ENCODE measurements at regions not wholly inside any gene's neighbourhood (a gene's known extent, or its start where the extent isn't known, plus 50 kb on each side); places are given as distances from the start of the nearest gene placed in this dataset.
"Not testable (repeated sequence)": the region's sequence is repeated elsewhere in the genome, so short reads cannot be mapped to it uniquely, and the experiment has no call there.

GRCh38 chr5:96171973-96172372 lies 210.3 kb upstream of the ELL2 start:
- DNase-seq (ENCODE audit: low spot score): not testable (repeated sequence)

- not testable (repeated sequence) for DNase-seq (ENCODE audit: low spot score)
These were observed 209.0 kb upstream of the ELL2 start for GRCh38 chr5:96170481-96171125.

- not testable (repeated sequence) for DNase-seq (ENCODE audit: low spot score)
These were observed 207.2 kb upstream of the ELL2 start for GRCh38 chr5:96168833-96169232.

- no peak for DNase-seq (ENCODE audit: low spot score)
These were observed 197.4 kb upstream of the ELL2 start for GRCh38 chr5:96159043-96159442.

GRCh38 chr5:96157841-96158291 lies 196.2 kb upstream of the ELL2 start:
- DNase-seq (ENCODE audit: low spot score): no peak

GRCh38 chr5:96157077-96157780 lies 195.6 kb upstream of the ELL2 start:
- no peak for DNase-seq (ENCODE audit: low spot score)

- no peak for DNase-seq (ENCODE audit: low spot score)
These were observed 193.5 kb upstream of the ELL2 start for GRCh38 chr5:96155147-96155546.

GRCh38 chr5:96151891-96152290 lies 190.2 kb upstream of the ELL2 start:
- DNase-seq (ENCODE audit: low spot score): no peak

GRCh38 chr5:96150007-96150406 lies 188.4 kb upstream of the ELL2 start:
- DNase-seq (ENCODE audit: low spot score): no peak

- no peak for DNase-seq (ENCODE audit: low spot score)
These were observed 187.9 kb upstream of the ELL2 start for GRCh38 chr5:96149546-96149945.

- no peak for DNase-seq (ENCODE audit: low spot score)
These were observed 187.4 kb upstream of the ELL2 start for GRCh38 chr5:96149021-96149420.

GRCh38 chr5:96148376-96148775 lies 186.7 kb upstream of the ELL2 start:
- no peak for DNase-seq (ENCODE audit: low spot score)

GRCh38 chr5:96147866-96148265 lies 186.2 kb upstream of the ELL2 start:
- no peak for DNase-seq (ENCODE audit: low spot score)

- no peak for DNase-seq (ENCODE audit: low spot score)
These were observed 185.0 kb upstream of the ELL2 start for GRCh38 chr5:96146675-96147074.

- no peak for DNase-seq (ENCODE audit: low spot score)
These were observed 182.6 kb upstream of the ELL2 start for GRCh38 chr5:96144289-96144688.

- DNase-seq (ENCODE audit: low spot score): no peak
These were observed 181.8 kb upstream of the ELL2 start for GRCh38 chr5:96143450-96143849.

GRCh38 chr5:96142786-96143434 lies 181.3 kb upstream of the ELL2 start:
- DNase-seq (ENCODE audit: low spot score): no peak

GRCh38 chr5:96142184-96142781 lies 180.6 kb upstream of the ELL2 start:
- no peak for DNase-seq (ENCODE audit: low spot score)

- DNase-seq (ENCODE audit: low spot score): no peak
These were observed 180.1 kb upstream of the ELL2 start for GRCh38 chr5:96141749-96142148.

- DNase-seq (ENCODE audit: low spot score): no peak
These were observed 178.8 kb upstream of the ELL2 start for GRCh38 chr5:96140496-96140895.

GRCh38 chr5:96140084-96140483 lies 178.4 kb upstream of the ELL2 start:
- DNase-seq (ENCODE audit: low spot score): no peak

- no peak for DNase-seq (ENCODE audit: low spot score)
These were observed 173.2 kb upstream of the ELL2 start for GRCh38 chr5:96134886-96135285.
